ENCODE measurements at regions not wholly inside any gene's neighbourhood (a gene's known extent, or its start where the extent isn't known, plus 50 kb on each side); places are given as distances from the start of the nearest gene placed in this dataset.

- H3F3A ChIP-seq (ENCODE audit: insufficient read depth, low read length, poor library complexity, severe bottlenecking) = no peaks in the 10 kb centered on the region
Measured at GRCh38 chr14:71311061-71311460, 403.8 kb downstream of the PCNX1 start.

GRCh38 chr14:71314717-71315116 lies 407.5 kb downstream of the PCNX1 start:
- Histone ChIP-seq H3K9me2 (ENCODE audit: insufficient read depth, low read length) (no peaks in the 10 kb centered on the region), H3K27me3 (ENCODE audit: insufficient read depth, low read depth, low read length) (no peaks in the 10 kb centered on the region), H4K20me1 (ENCODE audit: insufficient read depth) (no peaks in the 10 kb centered on the region), H3K27ac (ENCODE audit: low read length) (no peak overlapping the region), H3K79me2 (replicated peaks; ENCODE audit: insufficient read depth, low read length) (no peaks in the 10 kb centered on the region), H2AFZ (ENCODE audit: low read depth, low read length) (no peak overlapping the region), H3K36me3 (ENCODE audit: insufficient read depth, low read length) (no peaks in the 10 kb centered on the region), H3K4me3 (ENCODE audit: low read length) (no peak overlapping the region), H3K9me3 (ENCODE audit: low read length) (no peaks in the 10 kb centered on the region), H3K4me2 (ENCODE audit: low read length) (no peak overlapping the region), H3K9ac (ENCODE audit: low read length) (no peak overlapping the region), H3F3A (ENCODE audit: insufficient read depth, low read length, poor library complexity, severe bottlenecking) (no peaks in the 10 kb centered on the region)
- no peak for TF ChIP-seq TAF1 (IDR thresholded peaks at IDR 0.05; ENCODE audit: low read depth)
- no peak for TF ChIP-seq CTCF (IDR thresholded peaks at IDR 0.05; ENCODE audit: poor library complexity, severe bottlenecking)
- no peak for TF ChIP-seq SMC3 (conservative IDR thresholded peaks at IDR 0.05; ENCODE audit: poor library complexity)

More at GRCh38 chr14:71311061-71311460, 403.8 kb downstream of the PCNX1 start:
- Histone ChIP-seq H3K9me2 (ENCODE audit: insufficient read depth, low read length) (no peaks in the 10 kb centered on the region), H3K4me3 (ENCODE audit: low read length) (no peak overlapping the region), H3K79me2 (replicated peaks; ENCODE audit: insufficient read depth, low read length) (no peaks in the 10 kb centered on the region), H3K9ac (ENCODE audit: low read length) (no peak overlapping the region), H3K36me3 (ENCODE audit: insufficient read depth, low read length) (no peaks in the 10 kb centered on the region), H3K27ac (ENCODE audit: low read length) (no peak overlapping the region), H3K4me2 (ENCODE audit: low read length) (no peak overlapping the region), H3K27me3 (ENCODE audit: insufficient read depth, low read depth, low read length) (no peaks in the 10 kb centered on the region), H2AFZ (ENCODE audit: low read depth, low read length) (no peak overlapping the region), H4K20me1 (ENCODE audit: insufficient read depth) (no peaks in the 10 kb centered on the region), H3K9me3 (ENCODE audit: low read length) (no peaks in the 10 kb centered on the region)
- no peak for TF ChIP-seq MXI1 (conservative IDR thresholded peaks at IDR 0.05; ENCODE audit: poor library complexity, severe bottlenecking)
- TF ChIP-seq REST (IDR thresholded peaks at IDR 0.05; ENCODE audit: borderline replicate concordance) = no peak
- TF ChIP-seq POLR2AphosphoS5 (IDR thresholded peaks at IDR 0.05) = no peak
- TF ChIP-seq RAD21 (conservative IDR thresholded peaks at IDR 0.05) = no peak

- Histone ChIP-seq H3K4me2 (ENCODE audit: low read length) (no peak overlapping the region), H3K36me3 (ENCODE audit: insufficient read depth, low read length) (no peaks in the 10 kb centered on the region), H2AFZ (ENCODE audit: low read depth, low read length) (no peak overlapping the region), H3K9me2 (ENCODE audit: insufficient read depth, low read length) (no peaks in the 10 kb centered on the region), H3F3A (ENCODE audit: insufficient read depth, low read length, poor library complexity, severe bottlenecking) (no peaks in the 10 kb centered on the region), H4K20me1 (ENCODE audit: insufficient read depth) (no peaks in the 10 kb centered on the region), H3K4me3 (ENCODE audit: low read length) (no peak overlapping the region), H3K27ac (ENCODE audit: low read length) (no peak overlapping the region), H3K9me3 (ENCODE audit: low read length) (no peaks in the 10 kb centered on the region), H3K79me2 (replicated peaks; ENCODE audit: insufficient read depth, low read length) (no peaks in the 10 kb centered on the region), H3K27me3 (ENCODE audit: insufficient read depth, low read depth, low read length) (no peaks in the 10 kb centered on the region), H3K9ac (ENCODE audit: low read length) (no peak overlapping the region)
- no peak for TF ChIP-seq MXI1 (conservative IDR thresholded peaks at IDR 0.05; ENCODE audit: poor library complexity, severe bottlenecking)
- TF ChIP-seq RAD21 (conservative IDR thresholded peaks at IDR 0.05) = no peak
- no peak for TF ChIP-seq SMC3 (conservative IDR thresholded peaks at IDR 0.05; ENCODE audit: poor library complexity)
- TF ChIP-seq POLR2AphosphoS5 (IDR thresholded peaks at IDR 0.05) = no peak
- no peak for TF ChIP-seq EZH2 (IDR thresholded peaks at IDR 0.05; ENCODE audit: borderline replicate concordance, insufficient read depth, low read length, poor library complexity, severe bottlenecking)
- no peak for TF ChIP-seq REST (IDR thresholded peaks at IDR 0.05; ENCODE audit: borderline replicate concordance)
- TF ChIP-seq EP300 (conservative IDR thresholded peaks at IDR 0.05; ENCODE audit: poor library complexity, severe bottlenecking) = no peak
- no peak for TF ChIP-seq CTCF (IDR thresholded peaks at IDR 0.05; ENCODE audit: poor library complexity, severe bottlenecking)
- no peak for TF ChIP-seq TAF1 (IDR thresholded peaks at IDR 0.05; ENCODE audit: low read depth)
Measured at GRCh38 chr14:71317385-71318096, 410.3 kb downstream of the PCNX1 start.
